HFFc6 (cell line): ENCODE measurements at regions not wholly inside any gene's neighbourhood (a gene's known extent, or its start where the extent isn't known, plus 50 kb on each side); places are given as distances from the start of the nearest gene placed in this dataset.
"Not testable (repeated sequence)": the region's sequence is repeated elsewhere in the genome, so short reads cannot be mapped to it uniquely, and the experiment has no call there.

Source experiments
- DNase-seq: peaks from one replicate; pipeline ENCODE4 v3.0.0-alpha.2; 2018
- H3K27ac Mint-ChIP-seq: 2 replicates; pipeline ENCODE4 v1.8.0; 2020; ENCODE audit warnings: mild to moderate bottlenecking, mixed read lengths
- H3K27me3 Mint-ChIP-seq: 2 replicates; pipeline ENCODE4 v1.8.0; 2021; ENCODE audit warnings: mild to moderate bottlenecking, moderate library complexity, mixed read lengths; ENCODE audit not compliant: insufficient read depth
- H3K36me3 Mint-ChIP-seq: 2 replicates; pipeline ENCODE4 v1.8.0; 2021; ENCODE audit warnings: low read depth, mixed read lengths
- H3K4me1 Mint-ChIP-seq: 2 replicates; pipeline ENCODE4 v1.8.0; 2020; ENCODE audit warnings: low read depth, mixed read lengths
- H3K4me3 Mint-ChIP-seq: 2 replicates; pipeline ENCODE4 v1.8.0; 2020; ENCODE audit warnings: mild to moderate bottlenecking, moderate library complexity, mixed read lengths
- H3K9me3 Mint-ChIP-seq: 2 replicates; pipeline ENCODE4 v1.8.0; 2020; ENCODE audit warnings: mild to moderate bottlenecking, mixed read lengths
- TF ChIP-seq, protein P1 (sequence below): fragments of 200-600 bp; sonication (generic); IDR thresholded peaks from 2 replicates; pipeline ENCODE4 v1.5.0; 2021; ENCODE audit warnings: antibody characterized with exemption, mild to moderate bottlenecking

DNA sequence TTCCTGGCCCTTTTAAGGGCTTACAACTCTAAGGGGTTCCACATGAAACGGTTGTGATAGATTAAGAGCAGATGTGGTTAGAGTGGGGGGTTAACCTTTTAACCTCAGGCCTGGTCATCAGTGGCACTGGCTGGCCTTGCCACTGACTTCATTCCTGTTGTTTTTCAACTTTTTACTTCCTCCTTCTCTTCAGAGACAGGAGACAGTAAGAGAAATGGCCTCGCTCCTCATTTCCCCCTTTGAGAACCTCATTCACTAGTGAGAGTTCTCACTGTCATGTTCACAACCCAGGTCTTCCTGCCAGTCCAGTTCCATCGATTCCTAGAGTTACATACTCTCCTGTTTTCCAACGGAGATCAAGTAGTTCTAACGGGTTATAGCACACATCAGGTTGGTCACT, 101.6 kb upstream of the SLC1A4 start:
- no peak overlapping the region for H3K27ac Mint-ChIP-seq
- H3K9me3 Mint-ChIP-seq = peaks cover 14% of the 10 kb centered on the region
- H3K4me3 Mint-ChIP-seq = no peak overlapping the region
- H3K36me3 Mint-ChIP-seq = 0 out of 2 replicates have a peak, but pooled peaks cover 5% of the 10 kb centered on the region
- no peaks in the 10 kb centered on the region for H3K4me1 Mint-ChIP-seq
- TF ChIP-seq, protein P1, sequence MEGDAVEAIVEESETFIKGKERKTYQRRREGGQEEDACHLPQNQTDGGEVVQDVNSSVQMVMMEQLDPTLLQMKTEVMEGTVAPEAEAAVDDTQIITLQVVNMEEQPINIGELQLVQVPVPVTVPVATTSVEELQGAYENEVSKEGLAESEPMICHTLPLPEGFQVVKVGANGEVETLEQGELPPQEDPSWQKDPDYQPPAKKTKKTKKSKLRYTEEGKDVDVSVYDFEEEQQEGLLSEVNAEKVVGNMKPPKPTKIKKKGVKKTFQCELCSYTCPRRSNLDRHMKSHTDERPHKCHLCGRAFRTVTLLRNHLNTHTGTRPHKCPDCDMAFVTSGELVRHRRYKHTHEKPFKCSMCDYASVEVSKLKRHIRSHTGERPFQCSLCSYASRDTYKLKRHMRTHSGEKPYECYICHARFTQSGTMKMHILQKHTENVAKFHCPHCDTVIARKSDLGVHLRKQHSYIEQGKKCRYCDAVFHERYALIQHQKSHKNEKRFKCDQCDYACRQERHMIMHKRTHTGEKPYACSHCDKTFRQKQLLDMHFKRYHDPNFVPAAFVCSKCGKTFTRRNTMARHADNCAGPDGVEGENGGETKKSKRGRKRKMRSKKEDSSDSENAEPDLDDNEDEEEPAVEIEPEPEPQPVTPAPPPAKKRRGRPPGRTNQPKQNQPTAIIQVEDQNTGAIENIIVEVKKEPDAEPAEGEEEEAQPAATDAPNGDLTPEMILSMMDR = no peak
- H3K27me3 Mint-ChIP-seq = peaks cover 28% of the 10 kb centered on the region
- no peak for DNase-seq

DNA sequence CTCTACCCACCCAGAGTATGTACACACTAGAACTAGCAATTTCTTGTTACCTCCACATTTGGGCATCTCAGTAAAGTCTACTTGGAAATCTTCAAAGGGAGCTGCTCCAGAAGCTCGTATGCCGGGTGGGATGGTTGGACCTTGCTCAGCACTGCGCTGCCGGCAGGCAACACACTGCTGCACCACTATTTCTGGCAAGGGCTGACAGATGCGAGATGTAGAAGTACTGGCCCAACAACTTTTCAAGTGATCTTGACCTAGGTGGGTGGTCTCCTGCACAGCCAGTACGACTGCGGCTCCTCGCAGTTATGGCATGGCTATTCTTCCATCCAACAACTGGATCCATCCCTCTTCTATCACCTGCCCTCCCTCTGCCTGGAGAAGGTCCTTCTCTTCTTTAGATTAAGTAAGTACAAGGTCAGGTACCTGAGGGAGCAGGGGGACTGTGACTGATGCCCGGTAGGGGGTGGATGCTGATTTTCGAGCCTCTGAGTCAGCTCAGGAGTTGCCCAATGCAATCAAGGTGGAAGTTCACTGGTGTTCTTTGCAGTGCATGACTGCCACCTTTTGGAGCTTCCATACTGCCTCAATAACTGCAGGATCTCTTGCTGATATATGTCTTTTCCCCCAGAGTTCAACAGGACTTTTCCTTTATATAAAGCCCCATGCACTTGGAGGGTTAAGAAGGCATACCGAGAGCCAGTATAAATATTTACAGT, 100.4 kb upstream of the SLC1A4 start:
- Mint-ChIP-seq H3K27me3 (peaks cover 34% of the 10 kb centered on the region), H3K27ac (no peak overlapping the region), H3K4me1 (no peaks in the 10 kb centered on the region), H3K4me3 (no peak overlapping the region), H3K9me3 (peaks cover 14% of the 10 kb centered on the region), H3K36me3 (0 out of 2 replicates have a peak, but pooled peaks cover 5% of the 10 kb centered on the region)
- peak; percentile 52 for DNase-seq
- TF ChIP-seq, protein P1 = peak; percentile 66

DNA sequence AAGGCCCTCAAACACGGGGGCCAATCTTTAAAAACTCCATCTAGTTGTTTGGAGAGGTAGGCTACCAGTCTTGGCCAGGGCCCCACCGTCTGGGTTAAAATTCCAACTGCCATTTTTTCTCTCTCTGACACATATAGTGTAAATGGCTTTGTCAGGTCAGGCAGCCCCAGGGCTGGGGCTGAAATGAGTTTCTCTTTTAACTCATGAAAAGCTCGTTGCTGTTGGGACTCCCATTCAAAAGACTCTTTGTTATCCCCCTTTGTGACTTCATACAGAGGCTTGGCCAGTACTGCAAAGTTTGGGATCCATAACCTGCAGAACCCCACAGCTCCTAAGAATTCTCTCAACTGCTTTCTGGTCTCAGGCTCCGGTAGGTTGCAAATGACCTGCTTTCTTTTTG, 99.4 kb upstream of the SLC1A4 start:
- DNase-seq = no peak
- Mint-ChIP-seq H3K9me3 (peaks cover 14% of the 10 kb centered on the region), H3K36me3 (0 out of 2 replicates have a peak, but pooled peaks cover 5% of the 10 kb centered on the region), H3K4me3 (no peak overlapping the region), H3K27ac (no peak overlapping the region), H3K27me3 (peaks cover 38% of the 10 kb centered on the region), H3K4me1 (no peaks in the 10 kb centered on the region)
- TF ChIP-seq, protein P1 = no peak

DNA sequence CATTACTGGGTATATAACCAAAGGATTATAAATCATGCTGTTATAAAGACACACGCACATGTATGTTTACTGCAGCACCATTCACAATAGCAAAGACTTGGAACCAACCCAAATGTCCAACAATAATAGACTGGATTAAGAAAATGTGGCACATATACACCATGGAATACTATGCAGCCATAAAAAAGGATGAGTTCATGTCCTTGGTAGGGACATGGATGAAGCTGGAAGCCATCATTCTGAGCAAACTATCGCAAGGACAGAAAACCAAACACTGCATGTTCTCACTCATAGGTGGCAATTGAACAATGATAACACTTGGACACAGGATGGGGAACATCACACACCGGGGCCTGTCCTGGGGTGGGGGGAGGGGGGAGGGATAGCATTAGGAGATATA, 92.6 kb upstream of the SLC1A4 start:
- not testable (repeated sequence) for DNase-seq, H3K27ac Mint-ChIP-seq, H3K9me3 Mint-ChIP-seq, H3K36me3 Mint-ChIP-seq, H3K4me1 Mint-ChIP-seq, H3K4me3 Mint-ChIP-seq
- peaks cover 35% of the 10 kb centered on the region for H3K27me3 Mint-ChIP-seq

DNA sequence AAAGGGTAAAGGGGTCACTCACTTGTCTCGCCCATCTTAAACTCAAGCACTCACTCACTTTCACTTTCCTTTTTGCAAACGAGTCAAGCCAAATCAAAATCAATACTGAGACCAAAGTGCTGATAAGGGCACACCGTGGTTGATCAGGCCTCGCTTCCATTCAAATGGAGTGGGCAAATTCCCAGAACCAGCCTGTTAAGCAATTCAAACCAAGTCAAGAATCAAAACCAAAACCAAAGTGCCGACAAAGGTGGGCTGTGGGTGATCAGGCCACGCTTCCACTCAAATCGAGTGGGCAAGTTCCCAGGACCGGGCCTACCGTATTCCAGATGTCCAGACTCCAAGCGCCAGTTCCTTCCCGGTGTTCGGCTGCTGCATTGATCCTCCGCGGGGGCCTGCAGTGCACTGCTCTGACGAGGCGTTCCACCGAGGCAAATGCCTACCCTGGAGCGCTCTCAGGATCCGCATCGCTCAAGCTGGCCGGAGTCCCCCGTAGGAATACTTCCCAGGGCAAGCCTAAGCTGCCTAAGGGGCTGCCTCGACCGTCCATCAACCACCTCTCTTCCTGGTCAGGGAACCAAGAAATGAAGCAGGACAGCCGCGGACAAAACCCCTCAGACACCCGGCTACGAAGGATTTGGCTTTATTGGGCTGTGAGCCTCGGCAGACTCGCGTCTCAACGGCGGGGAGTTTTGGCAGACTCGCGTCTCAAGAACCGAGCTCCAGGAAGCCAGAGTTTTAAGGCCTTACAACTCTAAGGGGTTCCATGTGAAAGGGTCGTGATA, 89.9 kb upstream of the SLC1A4 start:
- peak overlapping the region; percentile 41; the same call in 1 of the 2 replicates for H3K4me3 Mint-ChIP-seq
- H3K36me3 Mint-ChIP-seq = no peaks in the 10 kb centered on the region; the same call in 1 of the 2 replicates
- no peak for DNase-seq
- H3K27me3 Mint-ChIP-seq = peaks cover 28% of the 10 kb centered on the region
- H3K27ac Mint-ChIP-seq = no peak overlapping the region
- TF ChIP-seq, protein P1 = no peak
- H3K9me3 Mint-ChIP-seq = peaks cover 4% of the 10 kb centered on the region; the same call in 1 of the 2 replicates
- no peaks in the 10 kb centered on the region; the same call in 1 of the 2 replicates for H3K4me1 Mint-ChIP-seq

DNA sequence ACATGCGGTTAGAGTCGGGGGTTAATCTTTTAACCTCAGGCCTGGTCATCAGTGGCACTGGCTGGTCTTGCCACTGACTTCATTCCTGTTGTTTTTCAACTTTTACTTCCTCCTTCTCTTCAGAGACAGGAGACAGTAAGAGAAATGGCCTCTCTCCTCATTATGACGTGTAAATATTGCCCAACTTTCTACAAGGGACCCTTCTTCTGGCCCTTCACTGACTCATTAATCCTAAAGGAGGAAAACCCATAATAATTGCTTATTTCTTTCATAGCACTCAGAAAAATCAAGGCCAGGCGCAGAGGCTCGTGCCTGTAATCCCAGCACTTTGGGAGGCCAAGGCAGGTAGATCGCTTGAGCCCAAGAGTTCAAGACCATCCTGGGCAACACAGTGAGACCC, 89.3 kb upstream of the SLC1A4 start:
- not testable (repeated sequence) for H3K36me3 Mint-ChIP-seq, H3K4me1 Mint-ChIP-seq
- H3K27me3 Mint-ChIP-seq = peaks cover 29% of the 10 kb centered on the region

More for the DNA sequence above, 89.3 kb upstream of the SLC1A4 start:
- not testable (repeated sequence) for H3K27ac Mint-ChIP-seq, H3K9me3 Mint-ChIP-seq, DNase-seq, H3K4me3 Mint-ChIP-seq
